ENCODE measurements at regions not wholly inside any gene's neighbourhood (a gene's known extent, or its start where the extent isn't known, plus 50 kb on each side); places are given as distances from the start of the nearest gene placed in this dataset.

GRCh38 chr4:12844141-12844540 is 640.0 kb downstream of the RAB28 start:
- Mint-ChIP-seq H3K4me1 (no peaks in the 10 kb centered on the region), H3K9me3 (peaks cover 0 to 19% (median 1%) of the 10 kb centered on the region in 11 donors), H3K4me3 (no peak overlapping the region), H3K36me3 (no peaks in the 10 kb centered on the region), H3K27me3 (peaks cover 0 to 30% (median 14%) of the 10 kb centered on the region in 5 donors), H3K27ac (no peak overlapping the region)
- intact Hi-C loops (cut with micrococcal nuclease): no loop called here
- Histone ChIP-seq H3K27me3 (ENCODE audit: control insufficient read depth in 2 of 2, insufficient read depth in 2 of 2, low read length in 2 of 2) (no peaks in the 10 kb centered on the region), H3K27ac (ENCODE audit: low read depth, low read length) (no peak overlapping the region), H3K36me3 (ENCODE audit: control insufficient read depth in 2 of 3, insufficient read depth in 3 of 3, low read length in 3 of 3) (no peaks in the 10 kb centered on the region), H3K4me3 (ENCODE audit: low read length) (no peak overlapping the region), H3K4me1 (ENCODE audit: control insufficient read depth in 2 of 2, insufficient read depth in 2 of 2, low read length in 2 of 2) (no peaks in the 10 kb centered on the region), H3K9me3 (ENCODE audit: control insufficient read depth in 2 of 3, low read length in 3 of 3) (no peaks in the 10 kb centered on the region)
- CTCF ChIA-PET: no interaction called here
- ATAC-seq (no peak), DNase-seq (no peak)
- POLR2A ChIA-PET: no interaction called here

GRCh38 chr4:12827966-12828365 is 656.2 kb downstream of the RAB28 start:
- CTCF ChIA-PET: no interaction called here
- no peak overlapping the region for H3K27ac ChIP-seq (ENCODE audit: low read depth, low read length)
- Mint-ChIP-seq H3K36me3 (peaks cover 0 to 4% (median 0%) of the 10 kb centered on the region in 5 donors), H3K4me1 (no peaks in the 10 kb centered on the region), H3K4me3 (no peak overlapping the region), H3K27me3 (peaks cover 0 to 7% (median 0%) of the 10 kb centered on the region in 5 donors), H3K9me3 (peaks cover 0 to 14% (median 5%) of the 10 kb centered on the region in 11 donors), H3K27ac (no peak overlapping the region)
- no peaks in the 10 kb centered on the region for H3K36me3 ChIP-seq (ENCODE audit: control insufficient read depth in 2 of 3, insufficient read depth in 3 of 3, low read length in 3 of 3)
- no peak for ATAC-seq
- intact Hi-C loops (cut with micrococcal nuclease): no loop called here
- DNase-seq: no peak
- H3K4me1 ChIP-seq (ENCODE audit: control insufficient read depth in 2 of 2, insufficient read depth in 2 of 2, low read length in 2 of 2): no peaks in the 10 kb centered on the region
- no peaks in the 10 kb centered on the region for H3K9me3 ChIP-seq (ENCODE audit: control insufficient read depth in 2 of 3, low read length in 3 of 3)
- POLR2A ChIA-PET: no interaction called here
- H3K27me3 ChIP-seq (ENCODE audit: control insufficient read depth in 2 of 2, insufficient read depth in 2 of 2, low read length in 2 of 2): no peaks in the 10 kb centered on the region
- no peak overlapping the region for H3K4me3 ChIP-seq (ENCODE audit: low read length)

GRCh38 chr4:12791536-12791935 is 692.6 kb downstream of the RAB28 start:
- Histone ChIP-seq H3K27me3 (ENCODE audit: control insufficient read depth in 2 of 2, insufficient read depth in 2 of 2, low read length in 2 of 2) (no peaks in the 10 kb centered on the region), H3K9me3 (ENCODE audit: control insufficient read depth in 2 of 3, low read length in 3 of 3) (peaks cover 0 to 4% (median 0%) of the 10 kb centered on the region in 3 experiments), H3K4me3 (ENCODE audit: low read length) (no peak overlapping the region), H3K4me1 (ENCODE audit: control insufficient read depth in 2 of 2, insufficient read depth in 2 of 2, low read length in 2 of 2) (no peaks in the 10 kb centered on the region), H3K27ac (ENCODE audit: low read depth, low read length) (no peak overlapping the region), H3K36me3 (ENCODE audit: control insufficient read depth in 2 of 3, insufficient read depth in 3 of 3, low read length in 3 of 3) (no peaks in the 10 kb centered on the region)
- Mint-ChIP-seq H3K27me3 (no peaks in the 10 kb centered on the region), H3K36me3 (no peaks in the 10 kb centered on the region), H3K9me3 (peaks cover 3 to 35% (median 16%) of the 10 kb centered on the region in 11 donors), H3K4me1 (no peaks in the 10 kb centered on the region), H3K27ac (no peak overlapping the region), H3K4me3 (no peak overlapping the region)
- ChIA-PET CTCF (no interaction called here), POLR2A (no interaction called here)
- DNase-seq (no peak), ATAC-seq (no peak)
- intact Hi-C loops (cut with micrococcal nuclease): no loop called here

GRCh38 chr4:12787261-12787660 is 696.9 kb downstream of the RAB28 start:
- no peak overlapping the region for H3K4me3 Mint-ChIP-seq
- no peak for ATAC-seq
- peaks cover 3 to 40% (median 15%) of the 10 kb centered on the region in 11 donors for H3K9me3 Mint-ChIP-seq

GRCh38 chr4:12778706-12779105 is 705.4 kb downstream of the RAB28 start:
- POLR2A ChIA-PET: no interaction called here
- no peaks in the 10 kb centered on the region for H3K36me3 Mint-ChIP-seq
- CTCF ChIA-PET: no interaction called here
- no peaks in the 10 kb centered on the region for H3K36me3 ChIP-seq (ENCODE audit: control insufficient read depth in 2 of 3, insufficient read depth in 3 of 3, low read length in 3 of 3)
- no peaks in the 10 kb centered on the region for H3K4me1 Mint-ChIP-seq
- H3K4me1 ChIP-seq (ENCODE audit: control insufficient read depth in 2 of 2, insufficient read depth in 2 of 2, low read length in 2 of 2): no peaks in the 10 kb centered on the region
- H3K27me3 Mint-ChIP-seq: no peaks in the 10 kb centered on the region
- ATAC-seq: no peak
- H3K9me3 ChIP-seq (ENCODE audit: control insufficient read depth in 2 of 3, low read length in 3 of 3): no peaks in the 10 kb centered on the region
- H3K9me3 Mint-ChIP-seq: peaks cover 0 to 4% (median 0%) of the 10 kb centered on the region in 11 donors
- intact Hi-C loops (cut with micrococcal nuclease): no loop called here
- no peak overlapping the region for H3K27ac ChIP-seq (ENCODE audit: low read depth, low read length)
- no peaks in the 10 kb centered on the region for H3K27me3 ChIP-seq (ENCODE audit: control insufficient read depth in 2 of 2, insufficient read depth in 2 of 2, low read length in 2 of 2)
- no peak overlapping the region for H3K27ac Mint-ChIP-seq
- no peak overlapping the region for H3K4me3 Mint-ChIP-seq
- no peak overlapping the region for H3K4me3 ChIP-seq (ENCODE audit: low read length)
- no peak for DNase-seq

More at GRCh38 chr4:12787261-12787660, 696.9 kb downstream of the RAB28 start:
- CTCF ChIA-PET: no interaction called here
- no peak overlapping the region for H3K27ac ChIP-seq (ENCODE audit: low read depth, low read length)
- Mint-ChIP-seq H3K36me3 (no peaks in the 10 kb centered on the region), H3K4me1 (no peaks in the 10 kb centered on the region), H3K27me3 (peaks cover 0 to 6% (median 0%) of the 10 kb centered on the region in 5 donors), H3K27ac (no peak overlapping the region)
- no peak overlapping the region for H3K4me3 ChIP-seq (ENCODE audit: low read length)
- peaks cover 0 to 4% (median 0%) of the 10 kb centered on the region in 3 experiments for H3K9me3 ChIP-seq (ENCODE audit: control insufficient read depth in 2 of 3, low read length in 3 of 3)
- intact Hi-C loops (cut with micrococcal nuclease): no loop called here
- POLR2A ChIA-PET: no interaction called here
- no peaks in the 10 kb centered on the region for H3K36me3 ChIP-seq (ENCODE audit: control insufficient read depth in 2 of 3, insufficient read depth in 3 of 3, low read length in 3 of 3)
- H3K4me1 ChIP-seq (ENCODE audit: control insufficient read depth in 2 of 2, insufficient read depth in 2 of 2, low read length in 2 of 2): no peaks in the 10 kb centered on the region
- no peak for DNase-seq
- no peaks in the 10 kb centered on the region for H3K27me3 ChIP-seq (ENCODE audit: control insufficient read depth in 2 of 2, insufficient read depth in 2 of 2, low read length in 2 of 2)

- Mint-ChIP-seq H3K9me3 (peaks cover 0 to 4% (median 0%) of the 10 kb centered on the region in 11 donors), H3K36me3 (no peaks in the 10 kb centered on the region), H3K27me3 (no peaks in the 10 kb centered on the region), H3K4me1 (no peaks in the 10 kb centered on the region), H3K4me3 (no peak overlapping the region), H3K27ac (no peak overlapping the region)
- ChIA-PET CTCF (no interaction called here), POLR2A (interaction anchor here (0.6 kb wide), 1 partner anchor 39 kb away, joined by 3 read pairs; no protein-coding TSS in a partner anchor)
- no peaks in the 10 kb centered on the region for H3K4me1 ChIP-seq (ENCODE audit: control insufficient read depth in 2 of 2, insufficient read depth in 2 of 2, low read length in 2 of 2)
- no peaks in the 10 kb centered on the region for H3K9me3 ChIP-seq (ENCODE audit: control insufficient read depth in 2 of 3, low read length in 3 of 3)
- no peak overlapping the region for H3K27ac ChIP-seq (ENCODE audit: low read depth, low read length)
- intact Hi-C loops (cut with micrococcal nuclease): no loop called here
- DNase-seq: no peak
- no peaks in the 10 kb centered on the region for H3K27me3 ChIP-seq (ENCODE audit: control insufficient read depth in 2 of 2, insufficient read depth in 2 of 2, low read length in 2 of 2)
- ATAC-seq: no peak
- no peaks in the 10 kb centered on the region for H3K36me3 ChIP-seq (ENCODE audit: control insufficient read depth in 2 of 3, insufficient read depth in 3 of 3, low read length in 3 of 3)
- H3K4me3 ChIP-seq (ENCODE audit: low read length): no peak overlapping the region
These were observed 705.9 kb downstream of the RAB28 start for GRCh38 chr4:12778191-12778590.

GRCh38 chr4:12770351-12770750 is 713.8 kb downstream of the RAB28 start:
- peaks cover 0 to 5% (median 0%) of the 10 kb centered on the region in 11 donors for H3K9me3 Mint-ChIP-seq
- H3K27me3 Mint-ChIP-seq: peaks cover 0 to 22% (median 14%) of the 10 kb centered on the region in 5 donors
- Histone ChIP-seq H3K4me1 (ENCODE audit: control insufficient read depth in 2 of 2, insufficient read depth in 2 of 2, low read length in 2 of 2) (no peaks in the 10 kb centered on the region), H3K27me3 (ENCODE audit: control insufficient read depth in 2 of 2, insufficient read depth in 2 of 2, low read length in 2 of 2) (no peaks in the 10 kb centered on the region), H3K4me3 (ENCODE audit: low read length) (no peak overlapping the region), H3K36me3 (ENCODE audit: control insufficient read depth in 2 of 3, insufficient read depth in 3 of 3, low read length in 3 of 3) (no peaks in the 10 kb centered on the region), H3K27ac (ENCODE audit: low read depth, low read length) (no peak overlapping the region), H3K9me3 (ENCODE audit: control insufficient read depth in 2 of 3, low read length in 3 of 3) (no peaks in the 10 kb centered on the region)
- ATAC-seq: no peak
- ChIA-PET CTCF (no interaction called here), POLR2A (no interaction called here)
- DNase-seq: no peak
- H3K4me3 Mint-ChIP-seq: no peak overlapping the region
- H3K36me3 Mint-ChIP-seq: no peaks in the 10 kb centered on the region
- intact Hi-C loops (cut with micrococcal nuclease): no loop called here
- no peak overlapping the region for H3K27ac Mint-ChIP-seq
- H3K4me1 Mint-ChIP-seq: no peaks in the 10 kb centered on the region

Measured in naive thymus-derived CD4-positive, alpha-beta T cell (primary cell).